ENCODE measurements at regions not wholly inside any gene's neighbourhood (a gene's known extent, or its start where the extent isn't known, plus 50 kb on each side); places are given as distances from the start of the nearest gene placed in this dataset.

- H3K4me1 Mint-ChIP-seq, result peaks cover 11% of the 10 kb centered on the region
These were observed 220.8 kb upstream of the CDH4 start for GRCh38 chr20:61031101-61031830.

GRCh38 chr20:61037498-61037897 is 214.6 kb upstream of the CDH4 start:
- no peak overlapping the region for H3K27ac Mint-ChIP-seq (ENCODE audit: unreplicated experiment)
- H3K27me3 Mint-ChIP-seq (ENCODE audit: low read depth), result peaks cover 4% of the 10 kb centered on the region
- no peaks in the 10 kb centered on the region for H3K4me1 Mint-ChIP-seq
- H3K4me3 Mint-ChIP-seq, result no peak overlapping the region
- no peaks in the 10 kb centered on the region for H3K36me3 Mint-ChIP-seq (ENCODE audit: low read depth)
- peaks cover 3% of the 10 kb centered on the region for H3K9me3 Mint-ChIP-seq
- DNase-seq (ENCODE audit: low read depth, low spot score), result no peak
- TF ChIP-seq CTCF (conservative IDR thresholded peaks at IDR 0.05), result no peak

More at GRCh38 chr20:61031101-61031830, 220.8 kb upstream of the CDH4 start:
- H3K27me3 Mint-ChIP-seq (ENCODE audit: low read depth), result peaks cover 9% of the 10 kb centered on the region
- no peak overlapping the region for H3K27ac Mint-ChIP-seq (ENCODE audit: unreplicated experiment)
- H3K4me3 Mint-ChIP-seq, result no peak overlapping the region
- no peaks in the 10 kb centered on the region for H3K36me3 Mint-ChIP-seq (ENCODE audit: low read depth)
- no peak for TF ChIP-seq CTCF (conservative IDR thresholded peaks at IDR 0.05)
- DNase-seq (ENCODE audit: low read depth, low spot score), result no peak
- peaks cover 3% of the 10 kb centered on the region for H3K9me3 Mint-ChIP-seq

- Mint-ChIP-seq H3K4me1 (peaks cover 2% of the 10 kb centered on the region), H3K4me3 (no peak overlapping the region), H3K36me3 (ENCODE audit: low read depth) (peaks cover 2% of the 10 kb centered on the region), H3K27me3 (ENCODE audit: low read depth) (peaks cover 11% of the 10 kb centered on the region), H3K27ac (ENCODE audit: unreplicated experiment) (no peak overlapping the region), H3K9me3 (peaks cover 2% of the 10 kb centered on the region)
- no peak for DNase-seq (ENCODE audit: low read depth, low spot score)
- TF ChIP-seq CTCF (conservative IDR thresholded peaks at IDR 0.05), result no peak
These were observed 210.6 kb upstream of the CDH4 start for GRCh38 chr20:61041481-61041880.

GRCh38 chr20:61042506-61043385 is 209.3 kb upstream of the CDH4 start:
- H3K27me3 Mint-ChIP-seq (ENCODE audit: low read depth), result peaks cover 8% of the 10 kb centered on the region
- no peak for DNase-seq (ENCODE audit: low read depth, low spot score)
- H3K4me1 Mint-ChIP-seq, result peaks cover 3% of the 10 kb centered on the region
- H3K9me3 Mint-ChIP-seq, result peaks cover 5% of the 10 kb centered on the region
- H3K36me3 Mint-ChIP-seq (ENCODE audit: low read depth), result peaks cover 5% of the 10 kb centered on the region
- no peak for TF ChIP-seq CTCF (conservative IDR thresholded peaks at IDR 0.05)
- no peak overlapping the region for H3K27ac Mint-ChIP-seq (ENCODE audit: unreplicated experiment)
- no peak overlapping the region for H3K4me3 Mint-ChIP-seq

- H3K4me3 Mint-ChIP-seq, result no peak overlapping the region
- H3K9me3 Mint-ChIP-seq, result peaks cover 5% of the 10 kb centered on the region
- H3K27ac Mint-ChIP-seq (ENCODE audit: unreplicated experiment), result no peak overlapping the region
- no peak for DNase-seq (ENCODE audit: low read depth, low spot score)
- H3K4me1 Mint-ChIP-seq, result peaks cover 3% of the 10 kb centered on the region
- H3K27me3 Mint-ChIP-seq (ENCODE audit: low read depth), result peaks cover 8% of the 10 kb centered on the region
- no peak for TF ChIP-seq CTCF (conservative IDR thresholded peaks at IDR 0.05)
- H3K36me3 Mint-ChIP-seq (ENCODE audit: low read depth), result peaks cover 5% of the 10 kb centered on the region
These were observed 208.4 kb upstream of the CDH4 start for GRCh38 chr20:61043681-61044080.

Data from neural crest cell (in vitro differentiated cells).